Right lobe of liver (tissue), 6 donors: ENCODE measurements at regions not wholly inside any gene's neighbourhood (a gene's known extent, or its start where the extent isn't known, plus 50 kb on each side); places are given as distances from the start of the nearest gene placed in this dataset.

Experiments used
- ATAC-seq, 4 donors: fragments of 200-7000 bp; cut with Tn5 transposase; one replicate each; pipeline ENCODE4 v1.9.1; 2020; ENCODE audit warnings: mild to moderate bottlenecking in 4 of 4, moderate library complexity in 4 of 4
- DNase-seq, 3 donors: peaks; one replicate each; pipeline ENCODE4 v3.0.0-alpha.2; 2020
- H3K27ac ChIP-seq, 3 donors: fragments of 200-600 bp; one replicate each; pipeline ENCODE4 v1.8.0; 2022
- H3K27me3 ChIP-seq, 2 donors: fragments of 200-600 bp; one replicate each; pipeline ENCODE4 v1.8.0; 2022
- H3K36me3 ChIP-seq, 4 donors: fragments of 200-600 bp; sonication (generic) in 1 of 4; one replicate each; pipeline versions ENCODE4 v1.5.1 to v1.8.0; 2017 to 2022; ENCODE audit warnings: control low read depth in 1 of 4
- H3K4me1 ChIP-seq, 4 donors: fragments of 200-600 bp; sonication (generic) in 1 of 4; one replicate each; pipeline versions ENCODE4 v1.5.1 to v1.8.0; 2017 to 2022; ENCODE audit warnings: control low read depth in 1 of 4
- H3K4me3 ChIP-seq, 3 donors: fragments of 200-600 bp; one replicate each; pipeline ENCODE4 v1.8.0; 2022
- H3K9me3 ChIP-seq, 4 donors: fragments of 200-600 bp; sonication (generic) in 1 of 4; one replicate each; pipeline versions ENCODE4 v1.5.1 to v1.8.0; 2017 to 2022; ENCODE audit warnings: control low read depth in 1 of 4
- POLR2A ChIP-seq: fragments of 450-650 bp; IDR thresholded peaks from one replicate; pipeline ENCODE4 v1.6.1; 2017; ENCODE audit warnings: antibody characterized with exemption, mild to moderate bottlenecking
- WGBS: methylation state at CpG from one replicate; pipeline ENCODE4 v1.1.6; 2018; ENCODE audit warnings: low coverage, low lambda C conversion rate; ENCODE audit not compliant: insufficient coverage; ENCODE audit errors: missing lambda C conversion rate; 5-methylcytosine and 5-hydroxymethylcytosine counted together
- intact Hi-C, 2 donors: fragments of 100-400 bp; cut with DNase I; formaldehyde crosslinking; loops; one replicate each; pipeline versions ENCODE4 v1.11.2 to v1.14.1; 2022
- TF ChIP-seq, protein P1 (sequence below), 4 donors: fragments of 200-600 bp in 3 of 4; fragments of 450-650 bp in 1 of 4; IDR thresholded peaks; one replicate each; pipeline versions ENCODE4 v1.5.1 to v1.8.0; 2016 to 2022; ENCODE audit warnings: antibody characterized with exemption in 4 of 4, mild to moderate bottlenecking in 2 of 4
- donor health status: DM: no; HTN: yes; CAD: no.
- donor health status: DM: no; HTN: no; CAD: no.
- donor health status: DM: no; HTN: no; CAD: no.
- donor health status: DM: no; HTN: yes; CAD: no.
- donor health status: DM: no; HTN: yes; CAD: no.

DNA sequence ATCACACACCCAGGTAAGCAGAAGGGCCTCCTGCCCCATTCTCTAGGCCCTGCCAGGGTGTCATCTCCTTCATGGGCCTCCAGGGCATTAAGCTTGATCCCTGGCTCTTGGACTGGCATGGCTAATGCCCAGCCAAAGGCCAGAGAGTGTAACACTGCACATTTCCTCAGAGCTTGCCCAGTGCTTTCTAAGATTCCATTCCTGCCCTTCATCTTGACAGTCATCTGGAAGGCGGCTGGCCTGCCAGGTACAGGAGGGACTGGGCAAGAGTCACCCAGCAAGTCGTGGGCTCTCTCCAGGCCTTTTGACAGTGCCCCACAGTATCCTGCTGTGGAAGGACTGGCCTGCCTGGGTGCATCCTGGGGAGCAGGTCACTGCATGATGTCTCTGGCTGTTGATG lies 268.9 kb downstream of the HAUS1 start:
- TF ChIP-seq, protein P1, sequence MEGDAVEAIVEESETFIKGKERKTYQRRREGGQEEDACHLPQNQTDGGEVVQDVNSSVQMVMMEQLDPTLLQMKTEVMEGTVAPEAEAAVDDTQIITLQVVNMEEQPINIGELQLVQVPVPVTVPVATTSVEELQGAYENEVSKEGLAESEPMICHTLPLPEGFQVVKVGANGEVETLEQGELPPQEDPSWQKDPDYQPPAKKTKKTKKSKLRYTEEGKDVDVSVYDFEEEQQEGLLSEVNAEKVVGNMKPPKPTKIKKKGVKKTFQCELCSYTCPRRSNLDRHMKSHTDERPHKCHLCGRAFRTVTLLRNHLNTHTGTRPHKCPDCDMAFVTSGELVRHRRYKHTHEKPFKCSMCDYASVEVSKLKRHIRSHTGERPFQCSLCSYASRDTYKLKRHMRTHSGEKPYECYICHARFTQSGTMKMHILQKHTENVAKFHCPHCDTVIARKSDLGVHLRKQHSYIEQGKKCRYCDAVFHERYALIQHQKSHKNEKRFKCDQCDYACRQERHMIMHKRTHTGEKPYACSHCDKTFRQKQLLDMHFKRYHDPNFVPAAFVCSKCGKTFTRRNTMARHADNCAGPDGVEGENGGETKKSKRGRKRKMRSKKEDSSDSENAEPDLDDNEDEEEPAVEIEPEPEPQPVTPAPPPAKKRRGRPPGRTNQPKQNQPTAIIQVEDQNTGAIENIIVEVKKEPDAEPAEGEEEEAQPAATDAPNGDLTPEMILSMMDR (IDR thresholded peaks at IDR 0.05), result no peak
- no peak for TF ChIP-seq POLR2A
- Histone ChIP-seq H3K27me3 (no peaks in the 10 kb centered on the region), H3K9me3 (no peaks in the 10 kb centered on the region), H3K36me3 (no peaks in the 10 kb centered on the region), H3K4me3 (no peak overlapping the region), H3K4me1 (peaks cover 0 to 7% (median 0%) of the 10 kb centered on the region in 4 donors), H3K27ac (no peak overlapping the region)
- intact Hi-C loops, result no loop called here
- no CpG with 5 or more reads among the region's 2 CpGs for WGBS
- DNase-seq (no peak), ATAC-seq (no peak)

DNA sequence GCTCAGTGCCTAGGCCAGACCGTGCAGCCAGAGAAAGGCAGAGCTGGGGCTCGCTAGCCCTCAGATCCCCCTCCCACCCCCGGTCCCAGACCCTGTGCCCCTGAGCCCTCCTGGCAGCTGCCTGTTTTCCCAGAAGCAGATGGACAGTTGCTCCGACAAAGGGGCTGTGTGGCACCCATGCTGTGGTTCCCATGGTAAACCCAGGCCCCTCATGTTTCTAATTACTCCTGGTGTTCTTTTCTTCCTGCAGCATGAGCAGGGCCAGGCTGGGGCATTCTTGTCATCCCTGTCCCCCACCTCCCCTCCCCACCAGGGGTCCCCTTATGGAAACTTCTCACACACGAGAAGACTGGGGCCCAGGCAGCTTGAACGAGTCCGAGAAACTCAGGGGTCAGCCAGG lies 269.6 kb downstream of the HAUS1 start:
- TF ChIP-seq, protein P1 (IDR thresholded peaks at IDR 0.05), result no peak
- TF ChIP-seq POLR2A, result no peak
- no peak overlapping the region for H3K27ac ChIP-seq
- intact Hi-C loops, result no loop called here
- DNase-seq, result no peak
- H3K9me3 ChIP-seq, result no peaks in the 10 kb centered on the region
- H3K4me3 ChIP-seq, result no peak overlapping the region
- H3K36me3 ChIP-seq, result no peaks in the 10 kb centered on the region
- ATAC-seq, result no peak
- H3K27me3 ChIP-seq, result no peaks in the 10 kb centered on the region
- peaks cover 0 to 7% (median 0%) of the 10 kb centered on the region in 4 donors for H3K4me1 ChIP-seq
- WGBS, result 74% methylated on average over 3 of the region's 7 CpGs

DNA sequence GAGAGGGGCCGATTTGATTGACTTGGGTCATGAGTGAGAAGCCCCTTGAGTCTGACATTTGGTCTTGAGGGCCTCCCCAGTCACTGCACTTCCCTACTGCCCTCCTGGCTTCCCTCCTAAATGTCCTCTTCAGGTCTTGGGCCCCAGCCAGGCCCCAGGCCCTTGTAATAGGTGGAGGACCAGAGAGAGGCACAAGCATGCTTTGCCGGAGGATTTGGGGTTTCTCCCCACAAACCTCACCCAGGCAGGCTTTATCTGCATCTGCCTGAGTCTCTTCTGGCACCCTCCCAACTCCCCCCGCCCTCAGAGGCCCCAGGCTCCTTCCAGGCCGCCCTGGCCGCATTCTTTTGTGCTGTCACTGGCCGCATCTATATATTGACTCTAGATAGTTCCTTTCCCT lies 270.7 kb downstream of the HAUS1 start:
- ATAC-seq (no peak), DNase-seq (no peak)
- H3K27ac ChIP-seq, result no peak overlapping the region
- intact Hi-C loops, result no loop called here
- no peaks in the 10 kb centered on the region for H3K9me3 ChIP-seq
- TF ChIP-seq, protein P1 (IDR thresholded peaks at IDR 0.05), result no peak
- TF ChIP-seq POLR2A, result no peak
- no peaks in the 10 kb centered on the region for H3K36me3 ChIP-seq
- H3K4me3 ChIP-seq, result no peak overlapping the region
- 79% methylated on average over 3 of the region's 6 CpGs for WGBS
- H3K27me3 ChIP-seq, result no peaks in the 10 kb centered on the region
- H3K4me1 ChIP-seq, result peaks cover 0 to 7% (median 0%) of the 10 kb centered on the region in 4 donors

DNA sequence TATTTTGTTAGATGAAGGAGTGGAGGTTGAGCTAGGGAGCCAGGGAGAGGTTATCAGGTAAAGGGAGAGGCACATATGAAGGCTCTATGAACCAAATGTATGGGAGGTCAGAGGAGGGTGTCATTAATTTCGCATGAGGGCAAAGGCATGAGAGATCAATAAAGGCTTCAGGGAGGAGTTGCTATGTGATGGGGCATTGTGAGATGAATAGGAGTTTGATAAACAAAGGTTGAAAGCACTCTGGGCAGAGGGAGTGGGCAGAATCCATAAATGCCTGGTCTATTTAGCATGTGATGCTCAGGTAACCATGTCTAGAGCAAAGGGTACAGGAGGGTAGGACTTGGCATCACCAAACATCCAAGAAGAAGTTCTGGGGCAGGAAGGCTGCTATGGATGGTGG lies 273.4 kb downstream of the HAUS1 start:
- Histone ChIP-seq H3K4me1 (peaks cover 0 to 7% (median 0%) of the 10 kb centered on the region in 4 donors), H3K36me3 (no peaks in the 10 kb centered on the region), H3K27me3 (no peaks in the 10 kb centered on the region), H3K9me3 (no peaks in the 10 kb centered on the region), H3K4me3 (no peak overlapping the region), H3K27ac (no peak overlapping the region)
- intact Hi-C loops, result no loop called here
- no peak for TF ChIP-seq POLR2A
- TF ChIP-seq, protein P1 (IDR thresholded peaks at IDR 0.05), result no peak
- no peak for DNase-seq
- 100% methylated on average over 1 of the region's 1 CpG for WGBS
- no peak for ATAC-seq
